GM12878 (cell line): ENCODE measurements at regions not wholly inside any gene's neighbourhood (a gene's known extent, or its start where the extent isn't known, plus 50 kb on each side); places are given as distances from the start of the nearest gene placed in this dataset.

ENCODE experiments used
- CTCF ChIP-seq, 3 experiments: IDR thresholded peaks in 2 of 3; conservative IDR thresholded peaks in 1 of 3; 2 replicates each; pipeline ENCODE4 v1.5.1; 2011; ENCODE audit warnings: low read depth in 3 of 3, low read length in 3 of 3, mild to moderate bottlenecking in 3 of 3, control low read depth in 2 of 3, moderate library complexity in 2 of 3, inconsistent platforms in 1 of 3, mixed read lengths in 1 of 3; ENCODE audit not compliant: control insufficient read depth in 2 of 3, insufficient read depth in 1 of 3; ENCODE audit errors: extremely low read depth in 1 of 3
- NR2C2 ChIP-seq: IDR thresholded peaks from 2 replicates; pipeline ENCODE4 v1.6.1; 2011; ENCODE audit warnings: borderline replicate concordance, low read depth; ENCODE audit not compliant: control insufficient read depth, insufficient read length
- PML ChIP-seq: IDR thresholded peaks from 2 replicates; pipeline ENCODE4 v1.6.1; 2012; ENCODE audit warnings: low read length, inconsistent platforms
- POLR2AphosphoS2 ChIP-seq: IDR thresholded peaks from 2 replicates; pipeline ENCODE4 v1.6.1; 2011; ENCODE audit warnings: low read depth, mild to moderate bottlenecking, low read length, improper control_type of control experiment, moderate library complexity
- RB1 ChIP-seq: fragments of 450-650 bp; formaldehyde crosslinking; IDR thresholded peaks from 2 replicates; pipeline ENCODE4 v1.6.1; 2017; ENCODE audit warnings: mild to moderate bottlenecking, borderline replicate concordance
- TAF1 ChIP-seq: IDR thresholded peaks from 2 replicates; pipeline ENCODE4 v1.6.1; 2011; ENCODE audit warnings: mild to moderate bottlenecking, low read depth, low read length, borderline replicate concordance
- ZNF207 ChIP-seq: fragments of 450-650 bp; IDR thresholded peaks from 2 replicates; pipeline ENCODE4 v1.6.1; 2014; ENCODE audit warnings: antibody characterized with exemption, mild to moderate bottlenecking, borderline replicate concordance
- ZZZ3 ChIP-seq: IDR thresholded peaks from 2 replicates; pipeline ENCODE4 v1.6.1; 2011; ENCODE audit warnings: low read depth; ENCODE audit not compliant: control insufficient read depth, insufficient read length

GRCh38 chrX:42920752-42921151 is 142.8 kb upstream of the PPP1R2C start:
- TF ChIP-seq RB1 (no peak), ZNF207 (no peak), CTCF (IDR thresholded peaks at IDR 0.05 in 2 of 3, conservative IDR thresholded peaks at IDR 0.05 in 1 of 3; ENCODE audit: control insufficient read depth in 2 of 3, extremely low read depth in 1 of 3, insufficient read depth in 1 of 3, low read depth in 3 of 3, low read length in 3 of 3) (no peak), ZZZ3 (no peak), TAF1 (no peak), NR2C2 (no peak), POLR2AphosphoS2 (no peak), PML (no peak)
